Neural progenitor cell (in vitro differentiated cells): ENCODE measurements at regions not wholly inside any gene's neighbourhood (a gene's known extent, or its start where the extent isn't known, plus 50 kb on each side); places are given as distances from the start of the nearest gene placed in this dataset.

ENCODE experiments used
- CTCF ChIP-seq: fragments of 200-600 bp; sonication (generic); IDR thresholded peaks from 2 replicates; pipeline ENCODE4 v1.5.1; 2017; ENCODE audit warnings: antibody characterized with exemption, mild to moderate bottlenecking
- EZH2 ChIP-seq: fragments of 200-600 bp; sonication (generic); IDR thresholded peaks from 2 replicates; pipeline ENCODE4 v1.6.1; 2017; ENCODE audit warnings: antibody characterized with exemption, mild to moderate bottlenecking, moderate library complexity
- EZH2phosphoT487 ChIP-seq: fragments of 200-600 bp; sonication (generic); IDR thresholded peaks from 2 replicates; pipeline ENCODE4 v1.6.1; 2017; ENCODE audit warnings: antibody characterized with exemption

DNA sequence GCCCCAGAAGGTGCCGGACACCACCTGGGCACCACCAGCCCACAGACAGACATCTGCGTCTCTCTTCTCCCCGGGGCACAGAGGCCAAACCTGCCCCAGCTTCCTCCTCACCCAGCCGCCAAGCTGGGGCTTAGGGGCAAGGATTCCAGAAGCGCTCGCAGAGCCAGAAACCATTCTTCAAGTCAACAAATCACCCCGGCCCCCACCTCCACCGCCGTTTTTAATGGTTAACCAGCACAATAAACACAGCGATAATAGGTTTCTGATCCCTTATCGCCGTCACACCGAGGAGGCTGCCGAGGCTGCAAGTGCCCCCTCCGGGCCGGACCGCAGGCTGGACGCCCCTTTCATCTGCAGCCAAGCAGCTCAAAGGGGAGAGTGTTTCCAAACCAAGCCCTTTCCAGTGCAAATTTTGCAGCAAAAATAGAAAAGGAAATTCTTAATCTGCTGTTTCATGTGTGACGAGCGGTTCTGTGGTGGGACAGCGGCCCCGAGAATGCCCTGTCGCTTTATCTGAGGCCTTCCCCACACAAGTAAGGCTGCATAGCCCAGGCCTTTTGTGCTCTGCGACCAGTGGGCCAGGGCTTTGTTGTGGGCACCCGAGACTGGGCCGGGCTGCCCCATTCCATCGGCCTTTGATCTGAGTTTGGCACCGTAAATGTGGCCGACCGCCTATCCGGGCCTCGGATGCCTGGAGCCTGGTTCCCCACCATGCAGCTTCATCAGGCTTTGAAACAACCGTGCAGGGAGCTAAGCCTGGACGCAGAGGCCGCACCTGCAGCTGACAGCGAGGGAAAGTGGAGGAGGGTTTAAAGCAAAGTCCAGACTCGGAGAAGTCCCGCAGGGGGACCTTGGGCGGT is 83.2 kb downstream of the FOXL3 start:
- TF ChIP-seq CTCF (no peak), EZH2 (no peak), EZH2phosphoT487 (no peak)
